Adrenal gland (tissue), 5 donors: ENCODE measurements at regions not wholly inside any gene's neighbourhood (a gene's known extent, or its start where the extent isn't known, plus 50 kb on each side); places are given as distances from the start of the nearest gene placed in this dataset.

Experiments used
- POLR2A ChIP-seq, 2 donors: fragments of 450-650 bp; IDR thresholded peaks; one replicate each; pipeline ENCODE4 v1.6.1; 2017; ENCODE audit warnings: antibody characterized with exemption in 2 of 2, mild to moderate bottlenecking in 2 of 2, moderate library complexity in 1 of 2
- TF ChIP-seq, protein P1 (sequence below), 6 experiments: fragments of 450-650 bp in 4 of 6; fragments of 200-600 bp in 2 of 6; sonication (generic) in 1 of 6; IDR thresholded peaks; 1 replicate in 5 of 6; 2 replicates in 1 of 6; pipeline versions ENCODE4 v1.5.1 to v1.8.0; 2016 to 2021; ENCODE audit warnings: antibody characterized with exemption in 6 of 6, mild to moderate bottlenecking in 2 of 6, moderate library complexity in 1 of 6
- donor health status: DM: no; HTN: no; CAD: no.

DNA sequence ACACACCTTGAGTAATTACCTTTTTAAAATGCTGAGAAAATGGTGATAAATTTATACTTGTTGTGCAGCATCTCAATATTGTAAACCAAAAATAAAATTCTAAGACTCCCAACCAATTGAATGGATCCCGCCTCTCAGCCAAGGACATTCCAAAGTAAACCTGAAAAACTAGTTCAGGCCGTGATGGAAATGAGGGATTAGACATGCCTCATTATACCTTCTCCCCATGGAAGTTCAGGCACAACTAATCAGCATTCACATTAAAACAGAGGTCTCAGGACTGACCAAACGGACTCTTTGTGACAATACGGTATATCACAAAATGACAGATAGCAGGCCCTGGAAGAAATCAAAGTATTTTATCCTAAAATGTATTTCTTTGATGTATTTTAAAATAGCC lies 907.4 kb upstream of the RAG2 start:
- TF ChIP-seq, protein P1, sequence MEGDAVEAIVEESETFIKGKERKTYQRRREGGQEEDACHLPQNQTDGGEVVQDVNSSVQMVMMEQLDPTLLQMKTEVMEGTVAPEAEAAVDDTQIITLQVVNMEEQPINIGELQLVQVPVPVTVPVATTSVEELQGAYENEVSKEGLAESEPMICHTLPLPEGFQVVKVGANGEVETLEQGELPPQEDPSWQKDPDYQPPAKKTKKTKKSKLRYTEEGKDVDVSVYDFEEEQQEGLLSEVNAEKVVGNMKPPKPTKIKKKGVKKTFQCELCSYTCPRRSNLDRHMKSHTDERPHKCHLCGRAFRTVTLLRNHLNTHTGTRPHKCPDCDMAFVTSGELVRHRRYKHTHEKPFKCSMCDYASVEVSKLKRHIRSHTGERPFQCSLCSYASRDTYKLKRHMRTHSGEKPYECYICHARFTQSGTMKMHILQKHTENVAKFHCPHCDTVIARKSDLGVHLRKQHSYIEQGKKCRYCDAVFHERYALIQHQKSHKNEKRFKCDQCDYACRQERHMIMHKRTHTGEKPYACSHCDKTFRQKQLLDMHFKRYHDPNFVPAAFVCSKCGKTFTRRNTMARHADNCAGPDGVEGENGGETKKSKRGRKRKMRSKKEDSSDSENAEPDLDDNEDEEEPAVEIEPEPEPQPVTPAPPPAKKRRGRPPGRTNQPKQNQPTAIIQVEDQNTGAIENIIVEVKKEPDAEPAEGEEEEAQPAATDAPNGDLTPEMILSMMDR (IDR thresholded peaks at IDR 0.05), result no peak
- TF ChIP-seq POLR2A (IDR thresholded peaks at IDR 0.05), result no peak
